Muscle of leg (tissue), 3 donors: ENCODE measurements at regions not wholly inside any gene's neighbourhood (a gene's known extent, or its start where the extent isn't known, plus 50 kb on each side); places are given as distances from the start of the nearest gene placed in this dataset.

Experiments used
- DNase-seq: peaks from one replicate; pipeline ENCODE4 v3.0.0; 2013
- H3K27ac ChIP-seq: one replicate; pipeline ENCODE4 v1.5.1; 2013; ENCODE audit warnings: mild to moderate bottlenecking, low read length, control low read depth
- H3K27me3 ChIP-seq: one replicate; pipeline ENCODE4 v1.6.1; 2013; ENCODE audit warnings: low read length; ENCODE audit not compliant: control insufficient read depth, insufficient read depth
- H3K36me3 ChIP-seq: one replicate; pipeline ENCODE4 v1.6.1; 2013; ENCODE audit warnings: low read length; ENCODE audit not compliant: control insufficient read depth, insufficient read depth
- H3K4me1 ChIP-seq: one replicate; pipeline ENCODE4 v1.6.1; 2013; ENCODE audit warnings: low read length; ENCODE audit not compliant: control insufficient read depth, insufficient read depth
- H3K4me3 ChIP-seq: one replicate; pipeline ENCODE4 v1.5.1; 2013; ENCODE audit warnings: low read length, control low read depth
- H3K9me3 ChIP-seq: replicated peaks from 2 replicates; pipeline ENCODE4 v1.6.1; 2013; ENCODE audit warnings: low read depth, low read length; ENCODE audit not compliant: control insufficient read depth
- WGBS: methylation state at CpG from one replicate; pipeline ENCODE4 v1.1.5; 2013; ENCODE audit warnings: missing lambda C conversion rate; ENCODE audit not compliant: insufficient coverage; 5-methylcytosine and 5-hydroxymethylcytosine counted together

GRCh38 chr3:74434406-74434805 lies 180.1 kb downstream of the CNTN3 start:
- Histone ChIP-seq H3K27ac (no peak overlapping the region), H3K4me1 (no peaks in the 10 kb centered on the region), H3K36me3 (no peaks in the 10 kb centered on the region), H3K4me3 (no peak overlapping the region), H3K9me3 (no peaks in the 10 kb centered on the region), H3K27me3 (no peaks in the 10 kb centered on the region)
- 40% methylated on average over 1 of the region's 2 CpGs for WGBS
- no peak for DNase-seq

DNA sequence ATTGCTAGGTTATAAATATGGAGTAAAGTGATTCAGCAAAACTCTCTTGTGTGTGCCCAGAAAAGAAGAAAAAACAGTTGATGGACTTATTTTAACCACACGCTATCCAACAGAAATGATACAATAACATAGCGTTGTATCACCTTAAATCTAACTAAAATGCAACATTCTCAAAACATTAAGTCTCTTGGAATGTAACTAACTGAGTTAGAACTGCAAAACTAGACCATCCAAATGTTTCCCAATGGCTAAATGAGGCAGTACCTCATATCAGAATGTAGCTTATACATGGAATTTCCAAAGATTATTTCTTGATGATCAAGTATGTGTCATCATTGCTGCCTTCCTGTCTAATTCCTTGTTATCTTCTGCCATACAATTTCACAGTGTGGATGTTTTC lies 187.9 kb downstream of the CNTN3 start:
- H3K27ac ChIP-seq = no peak overlapping the region
- no peaks in the 10 kb centered on the region for H3K27me3 ChIP-seq
- no peak overlapping the region for H3K4me3 ChIP-seq
- no CpG with 5 or more reads among the region's 2 CpGs for WGBS
- H3K4me1 ChIP-seq = no peaks in the 10 kb centered on the region
- no peaks in the 10 kb centered on the region for H3K9me3 ChIP-seq
- no peaks in the 10 kb centered on the region for H3K36me3 ChIP-seq
- DNase-seq = no peak

GRCh38 chr3:74423867-74424266 lies 190.6 kb downstream of the CNTN3 start:
- 60% methylated on average over 1 of the region's 2 CpGs for WGBS
- no peak for DNase-seq
- H3K27ac ChIP-seq = no peak overlapping the region

GRCh38 chr3:74420538-74421124 lies 193.8 kb downstream of the CNTN3 start:
- H3K27ac ChIP-seq = no peak overlapping the region
- no peaks in the 10 kb centered on the region for H3K4me1 ChIP-seq
- WGBS = 70% methylated on average over 2 of the region's 2 CpGs
- no peak overlapping the region for H3K4me3 ChIP-seq
- no peak for DNase-seq
- H3K36me3 ChIP-seq = no peaks in the 10 kb centered on the region
- H3K9me3 ChIP-seq = no peaks in the 10 kb centered on the region
- H3K27me3 ChIP-seq = no peaks in the 10 kb centered on the region

More at GRCh38 chr3:74423867-74424266, 190.6 kb downstream of the CNTN3 start:
- Histone ChIP-seq H3K27me3 (no peaks in the 10 kb centered on the region), H3K4me1 (no peaks in the 10 kb centered on the region), H3K9me3 (no peaks in the 10 kb centered on the region), H3K4me3 (no peak overlapping the region), H3K36me3 (no peaks in the 10 kb centered on the region)

GRCh38 chr3:74415731-74416130 lies 198.7 kb downstream of the CNTN3 start:
- H3K4me3 ChIP-seq = no peak overlapping the region
- no peaks in the 10 kb centered on the region for H3K36me3 ChIP-seq
- 89% methylated on average over 3 of the region's 3 CpGs for WGBS
- H3K9me3 ChIP-seq = no peaks in the 10 kb centered on the region
- H3K27ac ChIP-seq = no peak overlapping the region
- no peak for DNase-seq
- no peaks in the 10 kb centered on the region for H3K27me3 ChIP-seq
- H3K4me1 ChIP-seq = no peaks in the 10 kb centered on the region

DNA sequence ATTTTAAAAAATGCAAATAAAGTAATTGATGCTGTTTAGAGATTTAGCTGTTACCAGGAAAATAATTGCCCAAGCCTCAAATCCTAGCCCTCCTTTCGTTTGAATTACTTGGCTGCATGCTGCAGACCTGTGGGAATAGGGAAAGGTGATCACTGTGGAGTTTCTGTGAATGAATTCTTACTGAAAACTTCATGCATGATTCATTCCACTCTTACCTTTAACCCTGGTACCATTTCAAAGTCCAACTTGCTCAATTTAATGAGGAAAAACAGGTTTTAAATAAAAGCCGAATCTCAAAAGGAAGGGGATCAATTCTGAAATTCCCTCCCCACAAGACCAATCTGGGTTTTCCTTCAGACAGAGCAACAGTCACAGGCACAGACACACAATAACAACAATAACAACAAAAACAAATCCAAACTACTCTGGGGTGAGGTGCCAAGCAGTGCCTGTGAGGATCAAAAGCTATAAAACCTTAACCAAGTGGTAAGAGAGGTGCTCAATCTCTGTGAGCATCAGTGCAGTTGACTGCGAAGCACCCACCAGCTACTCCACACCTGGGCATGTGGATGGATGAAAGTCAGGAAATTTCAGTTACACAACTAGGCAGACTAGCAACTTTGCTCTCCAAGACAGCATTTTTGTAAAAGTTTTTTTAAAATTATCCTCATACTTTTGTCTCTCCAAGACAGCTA lies 200.8 kb downstream of the CNTN3 start:
- no peak overlapping the region for H3K27ac ChIP-seq
- no peak overlapping the region for H3K4me3 ChIP-seq
- WGBS = no CpG with 5 or more reads among the region's 3 CpGs
- no peaks in the 10 kb centered on the region for H3K9me3 ChIP-seq
- H3K36me3 ChIP-seq = no peaks in the 10 kb centered on the region
- H3K4me1 ChIP-seq = no peaks in the 10 kb centered on the region
- H3K27me3 ChIP-seq = no peaks in the 10 kb centered on the region
- peak; percentile 44 for DNase-seq

GRCh38 chr3:74410276-74410941 lies 204.1 kb downstream of the CNTN3 start:
- Histone ChIP-seq H3K36me3 (no peaks in the 10 kb centered on the region), H3K27me3 (no peaks in the 10 kb centered on the region), H3K4me3 (no peak overlapping the region), H3K27ac (no peak overlapping the region), H3K4me1 (no peaks in the 10 kb centered on the region), H3K9me3 (no peaks in the 10 kb centered on the region)
- DNase-seq = no peak
- no CpG with 5 or more reads among the region's 2 CpGs for WGBS

GRCh38 chr3:74409066-74409465 lies 205.4 kb downstream of the CNTN3 start:
- DNase-seq = no peak
- Histone ChIP-seq H3K4me1 (no peaks in the 10 kb centered on the region), H3K27me3 (no peaks in the 10 kb centered on the region), H3K9me3 (no peaks in the 10 kb centered on the region), H3K27ac (no peak overlapping the region), H3K4me3 (no peak overlapping the region), H3K36me3 (no peaks in the 10 kb centered on the region)

GRCh38 chr3:74403307-74403706 lies 211.2 kb downstream of the CNTN3 start:
- Histone ChIP-seq H3K4me3 (no peak overlapping the region), H3K27ac (no peak overlapping the region), H3K27me3 (no peaks in the 10 kb centered on the region), H3K36me3 (no peaks in the 10 kb centered on the region), H3K9me3 (no peaks in the 10 kb centered on the region), H3K4me1 (no peaks in the 10 kb centered on the region)
- WGBS = no CpG with 5 or more reads among the region's 2 CpGs
- DNase-seq = no peak

DNA sequence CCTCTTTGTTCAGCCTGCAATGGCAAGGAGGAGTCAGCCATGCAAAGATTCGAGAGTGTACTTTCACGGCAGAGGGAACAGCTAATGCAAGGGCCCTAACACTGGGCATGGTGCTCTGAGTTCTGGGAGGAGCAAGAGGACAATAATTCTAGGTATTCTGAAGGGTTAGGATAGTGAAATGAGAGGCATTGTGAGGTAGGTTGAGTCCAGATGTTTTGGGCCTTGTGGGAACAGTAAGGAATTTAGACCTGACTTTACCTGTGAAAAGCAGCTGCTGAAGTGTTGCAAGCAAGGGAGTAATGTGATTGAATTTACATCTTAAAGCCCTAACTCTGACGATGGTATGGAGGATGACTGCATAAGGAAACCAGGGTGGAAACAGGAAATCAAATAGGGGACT lies 211.6 kb downstream of the CNTN3 start:
- Histone ChIP-seq H3K27me3 (no peaks in the 10 kb centered on the region), H3K27ac (no peak overlapping the region), H3K4me3 (no peak overlapping the region), H3K9me3 (no peaks in the 10 kb centered on the region), H3K4me1 (no peaks in the 10 kb centered on the region), H3K36me3 (no peaks in the 10 kb centered on the region)
- WGBS = 55% methylated on average over 3 of the region's 3 CpGs
- no peak for DNase-seq
